Stimulated activated CD4-positive, alpha-beta T cell treated with anti-CD3 and anti-CD28 coated beads, TNF-alpha, amount 100 ng/mL, for 24 hours (primary cell): ENCODE measurements at regions not wholly inside any gene's neighbourhood (a gene's known extent, or its start where the extent isn't known, plus 50 kb on each side); places are given as distances from the start of the nearest gene placed in this dataset.

ENCODE experiments used
- DNase-seq, 3 experiments: peaks; one replicate each; pipeline ENCODE4 v3.0.0-alpha.2; 2020; ENCODE audit warnings: low read depth in 3 of 3

- no peak for DNase-seq
Measured at GRCh38 chr4:81826335-81826734, 354.6 kb upstream of the RASGEF1B start.

- DNase-seq, result no peak
Measured at GRCh38 chr4:81818385-81818920, 346.7 kb upstream of the RASGEF1B start.

DNA sequence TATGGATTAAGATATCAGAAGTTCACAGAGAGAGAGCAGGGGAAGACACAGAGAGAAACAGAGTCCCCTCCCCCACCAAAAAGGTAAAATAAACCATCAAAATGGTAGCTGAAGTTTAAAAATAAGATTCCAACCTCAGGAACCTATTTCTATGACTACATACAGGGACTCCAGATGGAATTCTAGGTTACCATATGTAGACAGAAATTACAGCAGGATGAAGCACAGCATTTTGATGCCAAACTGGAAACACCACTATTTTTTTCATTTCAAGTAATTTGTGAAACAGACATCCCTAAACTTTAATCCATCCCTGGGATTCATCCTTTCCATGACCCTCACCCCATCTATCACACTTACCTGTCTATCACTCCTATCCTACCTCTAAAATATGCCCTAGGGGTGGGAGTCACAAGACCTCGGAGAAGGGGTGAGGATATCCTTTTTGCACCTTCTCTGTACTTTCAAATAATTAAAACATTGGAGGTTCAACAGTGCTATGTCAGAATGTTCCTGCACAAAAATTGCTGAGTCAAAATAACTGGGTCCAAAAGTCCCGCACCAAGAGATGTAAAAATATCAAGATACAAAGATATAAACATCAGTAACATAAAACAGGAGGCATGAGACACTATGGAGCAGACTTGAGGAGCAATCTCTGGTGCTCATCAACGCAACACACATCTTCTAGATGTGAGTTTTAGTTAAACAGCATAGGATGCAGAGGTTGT is 344.5 kb upstream of the RASGEF1B start:
- no peak for DNase-seq

DNA sequence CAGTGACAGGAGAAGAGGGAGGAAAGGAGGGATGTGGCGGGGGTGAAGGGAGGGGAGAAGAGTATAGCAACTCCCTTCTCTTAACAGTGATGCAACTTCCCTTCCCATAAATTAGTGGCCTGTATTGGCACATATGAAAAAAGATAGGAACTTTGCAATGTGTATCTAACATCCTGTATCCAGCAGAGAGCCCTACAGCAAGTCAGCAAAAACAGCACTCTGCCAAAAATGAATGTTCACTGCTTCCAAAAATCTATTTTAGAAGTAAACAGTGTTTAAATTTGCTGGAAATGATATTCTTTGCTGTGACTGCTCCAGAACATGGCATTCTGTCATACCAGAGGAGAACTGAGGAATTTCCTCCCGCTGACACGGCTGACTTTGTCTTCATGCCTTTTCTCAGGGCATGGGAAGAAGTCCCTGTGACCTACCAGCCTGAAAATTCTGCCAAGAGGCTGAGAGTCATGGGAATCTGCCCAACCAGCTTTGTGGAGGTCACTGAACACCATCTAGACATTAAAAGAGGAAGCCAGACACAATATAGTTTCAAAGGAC is 343.4 kb upstream of the RASGEF1B start:
- no peak for DNase-seq

- no peak for DNase-seq
Measured at GRCh38 chr4:81811562-81812293, 340.0 kb upstream of the RASGEF1B start.

DNA sequence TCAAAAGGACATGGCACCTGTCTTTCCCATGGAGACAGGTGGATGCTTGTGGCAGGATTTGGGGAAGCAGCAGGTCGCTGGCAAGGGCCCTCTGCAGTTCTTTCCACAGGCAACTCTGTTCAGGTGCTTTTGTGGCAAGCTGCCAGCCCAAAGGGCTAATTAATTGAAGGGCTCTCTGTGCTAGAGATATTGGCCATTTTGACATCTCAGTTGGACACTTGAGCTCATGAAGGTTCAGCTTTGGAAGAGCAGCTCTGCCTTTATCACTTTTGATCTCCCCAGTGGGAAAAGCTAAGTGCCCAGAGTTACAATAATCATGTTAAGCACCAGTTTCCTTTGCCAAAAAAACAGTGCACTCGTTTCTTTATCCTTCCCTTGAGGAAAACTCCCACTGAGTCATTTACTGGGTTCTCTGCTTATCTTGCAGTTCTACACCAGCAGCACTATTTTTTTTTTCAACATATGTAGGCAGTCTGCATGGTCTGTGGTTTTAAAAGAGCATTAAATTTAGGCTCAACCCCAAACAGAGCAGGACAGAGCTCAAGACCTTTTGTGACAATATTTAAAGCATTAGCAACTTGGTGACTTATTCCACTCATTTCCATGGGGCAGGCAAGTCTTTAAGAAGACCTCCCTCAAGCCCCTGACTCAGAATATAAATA is 336.4 kb upstream of the RASGEF1B start:
- DNase-seq, result no peak

GRCh38 chr4:81807386-81807785 is 335.7 kb upstream of the RASGEF1B start:
- DNase-seq, result no peak

GRCh38 chr4:81806485-81806884 is 334.8 kb upstream of the RASGEF1B start:
- no peak for DNase-seq

DNA sequence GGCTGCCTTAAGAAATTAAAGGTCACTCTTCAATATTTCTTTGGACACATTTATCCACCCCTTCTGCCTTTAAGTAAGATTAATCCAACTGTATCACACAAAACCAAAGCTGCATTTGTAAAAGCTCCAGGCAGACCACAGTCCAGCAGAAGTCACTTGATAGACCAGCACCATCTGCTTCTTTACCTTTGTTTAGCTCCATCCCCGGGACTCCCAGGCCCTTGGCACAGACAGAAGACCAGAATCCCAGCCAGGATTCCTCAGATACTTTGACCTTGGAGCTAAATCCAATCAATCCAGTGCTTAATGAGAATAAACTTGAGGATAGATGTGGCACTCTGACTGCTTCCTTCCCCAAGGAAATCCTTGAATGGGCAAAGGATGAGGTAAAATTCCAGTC is 333.1 kb upstream of the RASGEF1B start:
- no peak for DNase-seq

DNA sequence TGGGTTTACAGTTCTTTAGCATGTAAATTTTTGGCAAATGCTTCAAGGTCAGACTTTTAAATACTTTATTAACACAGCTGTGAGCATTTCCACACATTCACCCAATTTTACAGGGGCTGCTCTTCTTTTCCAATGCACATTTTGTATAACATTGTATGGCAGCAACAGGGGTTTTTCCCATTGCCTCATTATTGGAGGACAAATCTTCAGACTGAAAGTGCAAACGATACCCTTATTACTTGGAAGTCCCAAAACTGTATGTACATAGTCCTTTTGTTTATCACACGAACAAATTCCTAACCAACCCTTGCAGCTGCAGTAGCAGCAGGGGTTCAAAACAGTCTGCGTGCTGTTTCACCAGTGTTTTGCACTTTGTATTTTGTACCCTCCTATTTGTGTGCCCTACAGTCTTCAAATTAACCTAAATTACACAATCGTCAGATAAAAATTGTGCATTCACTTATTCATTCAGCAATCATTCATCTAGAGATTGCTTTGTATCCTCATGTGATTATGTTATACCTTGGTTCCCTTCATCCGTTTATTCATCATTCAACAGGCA is 330.7 kb upstream of the RASGEF1B start:
- DNase-seq, result no peak

GRCh38 chr4:81799371-81799770 is 327.7 kb upstream of the RASGEF1B start:
- DNase-seq, result no peak

GRCh38 chr4:81796790-81797528 is 325.3 kb upstream of the RASGEF1B start:
- DNase-seq, result no peak

GRCh38 chr4:81792521-81792920 is 320.8 kb upstream of the RASGEF1B start:
- DNase-seq, result no peak

GRCh38 chr4:81790477-81790876 is 318.8 kb upstream of the RASGEF1B start:
- DNase-seq, result no peak

- no peak for DNase-seq
Measured at GRCh38 chr4:81789741-81790399, 318.2 kb upstream of the RASGEF1B start.

GRCh38 chr4:81789158-81789557 is 317.5 kb upstream of the RASGEF1B start:
- DNase-seq, result no peak

GRCh38 chr4:81786766-81787165 is 315.1 kb upstream of the RASGEF1B start:
- no peak for DNase-seq

GRCh38 chr4:81786063-81786763 is 314.5 kb upstream of the RASGEF1B start:
- no peak for DNase-seq

DNA sequence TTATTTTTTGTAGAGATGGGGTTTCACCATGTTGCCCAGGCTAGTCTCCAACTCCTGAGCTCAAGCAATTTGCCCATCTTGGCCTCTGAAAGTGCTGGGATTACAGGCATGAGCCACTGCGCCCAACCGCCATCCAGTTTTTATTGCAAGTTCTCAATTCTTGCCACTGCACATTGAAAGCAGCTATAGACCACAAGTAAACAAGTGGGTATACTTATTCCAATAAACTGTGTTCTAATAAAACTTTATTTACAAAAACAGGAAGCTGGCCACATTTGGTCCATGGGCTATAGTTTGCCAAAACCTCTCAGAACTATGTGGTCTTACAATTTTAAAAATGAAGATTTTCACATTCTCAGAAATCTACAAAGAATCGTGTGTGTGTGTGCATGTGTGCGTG is 313.6 kb upstream of the RASGEF1B start:
- DNase-seq, result no peak

- DNase-seq, result no peak
Measured at GRCh38 chr4:81783558-81783957, 311.9 kb upstream of the RASGEF1B start.
